ENCODE measurements at regions not wholly inside any gene's neighbourhood (a gene's known extent, or its start where the extent isn't known, plus 50 kb on each side); places are given as distances from the start of the nearest gene placed in this dataset.

- Histone ChIP-seq H3K27me3 (ENCODE audit: insufficient read depth, low read length) (no peaks in the 10 kb centered on the region), H3K9me3 (ENCODE audit: low read length) (no peaks in the 10 kb centered on the region), H3K79me2 (ENCODE audit: insufficient read depth, low read length) (no peaks in the 10 kb centered on the region), H4K20me1 (ENCODE audit: insufficient read depth, low read length) (no peaks in the 10 kb centered on the region), H3K36me3 (ENCODE audit: insufficient read depth, low read length) (no peaks in the 10 kb centered on the region), H3K4me2 (ENCODE audit: low read length) (no peak overlapping the region), H3K4me3 (ENCODE audit: low read depth, low read length, poor library complexity, severe bottlenecking) (no peak overlapping the region), H3K27ac (ENCODE audit: low read depth, low read length, poor library complexity, severe bottlenecking) (no peak overlapping the region), H3K9me2 (ENCODE audit: low read depth, low read length) (no peaks in the 10 kb centered on the region), H3K4me1 (ENCODE audit: insufficient read depth, low read length, severe bottlenecking) (no peaks in the 10 kb centered on the region), H3F3A (ENCODE audit: insufficient read depth, low read length) (no peaks in the 10 kb centered on the region), H2AFZ (ENCODE audit: low read length) (no peak overlapping the region), H3K9ac (ENCODE audit: low read length) (no peak overlapping the region)
- no peak for TF ChIP-seq EZH2 (IDR thresholded peaks at IDR 0.05; ENCODE audit: borderline replicate concordance, low read length)
- TF ChIP-seq, protein P1, sequence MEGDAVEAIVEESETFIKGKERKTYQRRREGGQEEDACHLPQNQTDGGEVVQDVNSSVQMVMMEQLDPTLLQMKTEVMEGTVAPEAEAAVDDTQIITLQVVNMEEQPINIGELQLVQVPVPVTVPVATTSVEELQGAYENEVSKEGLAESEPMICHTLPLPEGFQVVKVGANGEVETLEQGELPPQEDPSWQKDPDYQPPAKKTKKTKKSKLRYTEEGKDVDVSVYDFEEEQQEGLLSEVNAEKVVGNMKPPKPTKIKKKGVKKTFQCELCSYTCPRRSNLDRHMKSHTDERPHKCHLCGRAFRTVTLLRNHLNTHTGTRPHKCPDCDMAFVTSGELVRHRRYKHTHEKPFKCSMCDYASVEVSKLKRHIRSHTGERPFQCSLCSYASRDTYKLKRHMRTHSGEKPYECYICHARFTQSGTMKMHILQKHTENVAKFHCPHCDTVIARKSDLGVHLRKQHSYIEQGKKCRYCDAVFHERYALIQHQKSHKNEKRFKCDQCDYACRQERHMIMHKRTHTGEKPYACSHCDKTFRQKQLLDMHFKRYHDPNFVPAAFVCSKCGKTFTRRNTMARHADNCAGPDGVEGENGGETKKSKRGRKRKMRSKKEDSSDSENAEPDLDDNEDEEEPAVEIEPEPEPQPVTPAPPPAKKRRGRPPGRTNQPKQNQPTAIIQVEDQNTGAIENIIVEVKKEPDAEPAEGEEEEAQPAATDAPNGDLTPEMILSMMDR (IDR thresholded peaks at IDR 0.05; ENCODE audit: low read length): no peak
These were observed 333.0 kb upstream of the ATP11B start for GRCh38 chr3:182460303-182460702.

DNA sequence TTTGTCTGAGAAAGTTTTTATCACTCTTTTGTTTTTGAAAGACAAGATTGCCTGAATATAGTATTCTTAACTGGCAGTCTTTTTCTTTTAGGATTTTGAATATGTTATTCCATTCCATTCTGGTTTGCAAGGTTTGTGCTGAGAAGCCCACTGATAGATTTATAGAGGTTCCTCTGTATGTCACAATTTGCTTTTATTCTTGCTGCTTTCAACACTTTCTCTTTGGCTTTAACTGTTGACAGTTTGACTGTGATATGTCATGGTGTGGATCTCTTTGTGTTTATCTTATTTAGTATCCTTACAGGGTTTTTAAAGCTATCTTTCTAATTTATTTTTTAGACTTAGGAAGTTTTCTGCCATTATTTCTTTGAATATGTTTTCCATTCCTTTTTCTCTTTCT, 331.2 kb upstream of the ATP11B start:
- Histone ChIP-seq H3K27ac (ENCODE audit: low read depth, low read length, poor library complexity, severe bottlenecking) (no peak overlapping the region), H2AFZ (ENCODE audit: low read length) (no peak overlapping the region), H3K27me3 (ENCODE audit: insufficient read depth, low read length) (no peaks in the 10 kb centered on the region), H3K9ac (ENCODE audit: low read length) (no peak overlapping the region), H3K9me2 (ENCODE audit: low read depth, low read length) (no peaks in the 10 kb centered on the region), H3K4me1 (ENCODE audit: insufficient read depth, low read length, severe bottlenecking) (no peaks in the 10 kb centered on the region), H3K4me2 (ENCODE audit: low read length) (no peak overlapping the region), H3K36me3 (ENCODE audit: insufficient read depth, low read length) (no peaks in the 10 kb centered on the region), H3K9me3 (ENCODE audit: low read length) (no peaks in the 10 kb centered on the region), H4K20me1 (ENCODE audit: insufficient read depth, low read length) (no peaks in the 10 kb centered on the region), H3F3A (ENCODE audit: insufficient read depth, low read length) (no peaks in the 10 kb centered on the region), H3K4me3 (ENCODE audit: low read depth, low read length, poor library complexity, severe bottlenecking) (no peak overlapping the region), H3K79me2 (ENCODE audit: insufficient read depth, low read length) (no peaks in the 10 kb centered on the region)
- no peak for TF ChIP-seq EZH2 (IDR thresholded peaks at IDR 0.05; ENCODE audit: borderline replicate concordance, low read length)
- TF ChIP-seq, protein P1 (IDR thresholded peaks at IDR 0.05; ENCODE audit: low read length): no peak

GRCh38 chr3:182464513-182465145, 328.7 kb upstream of the ATP11B start:
- H3K9me2 ChIP-seq (ENCODE audit: low read depth, low read length): no peaks in the 10 kb centered on the region
- H3K79me2 ChIP-seq (ENCODE audit: insufficient read depth, low read length): no peaks in the 10 kb centered on the region
- no peak overlapping the region for H3K4me2 ChIP-seq (ENCODE audit: low read length)
- no peaks in the 10 kb centered on the region for H3K36me3 ChIP-seq (ENCODE audit: insufficient read depth, low read length)
- H3K4me3 ChIP-seq (ENCODE audit: low read depth, low read length, poor library complexity, severe bottlenecking): no peak overlapping the region
- no peak overlapping the region for H2AFZ ChIP-seq (ENCODE audit: low read length)
- H3K27me3 ChIP-seq (ENCODE audit: insufficient read depth, low read length): no peaks in the 10 kb centered on the region
- H4K20me1 ChIP-seq (ENCODE audit: insufficient read depth, low read length): no peaks in the 10 kb centered on the region
- H3K9ac ChIP-seq (ENCODE audit: low read length): no peak overlapping the region
- H3K27ac ChIP-seq (ENCODE audit: low read depth, low read length, poor library complexity, severe bottlenecking): no peak overlapping the region
- TF ChIP-seq, protein P1 (IDR thresholded peaks at IDR 0.05; ENCODE audit: low read length): no peak
- no peak for TF ChIP-seq EZH2 (IDR thresholded peaks at IDR 0.05; ENCODE audit: borderline replicate concordance, low read length)
- no peaks in the 10 kb centered on the region for H3F3A ChIP-seq (ENCODE audit: insufficient read depth, low read length)
- H3K4me1 ChIP-seq (ENCODE audit: insufficient read depth, low read length, severe bottlenecking): no peaks in the 10 kb centered on the region
- H3K9me3 ChIP-seq (ENCODE audit: low read length): no peaks in the 10 kb centered on the region

Measured in OCI-LY1 (cell line).